Lower leg skin (tissue), 3 donors: ENCODE measurements at regions not wholly inside any gene's neighbourhood (a gene's known extent, or its start where the extent isn't known, plus 50 kb on each side); places are given as distances from the start of the nearest gene placed in this dataset.

Experiments used
- POLR2A ChIP-seq, 2 donors: fragments of 450-650 bp; IDR thresholded peaks; one replicate each; pipeline ENCODE4 v1.6.1; 2016 to 2017; ENCODE audit warnings: antibody characterized with exemption in 2 of 2, mild to moderate bottlenecking in 1 of 2, moderate library complexity in 1 of 2
- TF ChIP-seq, protein P1 (sequence below), 3 donors: fragments of 450-650 bp; IDR thresholded peaks; one replicate each; pipeline ENCODE4 v1.5.1; 2016; ENCODE audit warnings: antibody characterized with exemption in 3 of 3, mild to moderate bottlenecking in 3 of 3, moderate library complexity in 2 of 3

GRCh38 chr12:107377596-107378385 lies 284.4 kb upstream of the CRY1 start:
- TF ChIP-seq, protein P1, sequence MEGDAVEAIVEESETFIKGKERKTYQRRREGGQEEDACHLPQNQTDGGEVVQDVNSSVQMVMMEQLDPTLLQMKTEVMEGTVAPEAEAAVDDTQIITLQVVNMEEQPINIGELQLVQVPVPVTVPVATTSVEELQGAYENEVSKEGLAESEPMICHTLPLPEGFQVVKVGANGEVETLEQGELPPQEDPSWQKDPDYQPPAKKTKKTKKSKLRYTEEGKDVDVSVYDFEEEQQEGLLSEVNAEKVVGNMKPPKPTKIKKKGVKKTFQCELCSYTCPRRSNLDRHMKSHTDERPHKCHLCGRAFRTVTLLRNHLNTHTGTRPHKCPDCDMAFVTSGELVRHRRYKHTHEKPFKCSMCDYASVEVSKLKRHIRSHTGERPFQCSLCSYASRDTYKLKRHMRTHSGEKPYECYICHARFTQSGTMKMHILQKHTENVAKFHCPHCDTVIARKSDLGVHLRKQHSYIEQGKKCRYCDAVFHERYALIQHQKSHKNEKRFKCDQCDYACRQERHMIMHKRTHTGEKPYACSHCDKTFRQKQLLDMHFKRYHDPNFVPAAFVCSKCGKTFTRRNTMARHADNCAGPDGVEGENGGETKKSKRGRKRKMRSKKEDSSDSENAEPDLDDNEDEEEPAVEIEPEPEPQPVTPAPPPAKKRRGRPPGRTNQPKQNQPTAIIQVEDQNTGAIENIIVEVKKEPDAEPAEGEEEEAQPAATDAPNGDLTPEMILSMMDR (IDR thresholded peaks at IDR 0.05), result no peak
- no peak for TF ChIP-seq POLR2A (IDR thresholded peaks at IDR 0.05)
